HL-60 (cell line): ENCODE measurements at regions not wholly inside any gene's neighbourhood (a gene's known extent, or its start where the extent isn't known, plus 50 kb on each side); places are given as distances from the start of the nearest gene placed in this dataset.

ENCODE experiments used
- GABPA ChIP-seq: IDR thresholded peaks from 2 replicates; pipeline ENCODE4 v1.6.1; 2012; ENCODE audit warnings: low read depth
- POLR2AphosphoS5 ChIP-seq: IDR thresholded peaks from 2 replicates; pipeline ENCODE4 v1.6.1; 2012; ENCODE audit warnings: low read depth
- TF ChIP-seq, protein P1 (sequence below): IDR thresholded peaks from one replicate; pipeline ENCODE4 v1.5.1; 2011; ENCODE audit warnings: low read length, control low read depth, inconsistent platforms; ENCODE audit not compliant: insufficient read depth

DNA sequence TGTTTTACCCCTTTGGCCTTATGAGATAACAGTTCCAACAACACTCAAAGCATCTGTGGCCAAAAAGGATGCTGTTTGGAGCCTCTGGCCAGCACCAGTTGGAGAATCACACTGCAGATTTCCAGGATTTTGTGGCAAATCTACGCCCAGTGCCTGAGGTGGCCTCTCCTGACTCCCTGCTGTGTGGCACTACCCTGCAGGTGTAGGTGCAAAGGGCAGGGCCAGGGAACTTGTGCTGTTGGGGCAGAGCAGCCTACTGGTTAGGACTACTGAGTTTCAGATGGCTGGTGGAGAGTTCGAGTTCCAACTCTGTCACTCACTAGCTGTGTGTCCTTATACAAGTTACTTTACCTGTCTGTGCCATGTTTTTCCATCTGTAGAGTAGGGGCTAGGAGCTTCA is 170.5 kb downstream of the PTPRU start:
- TF ChIP-seq POLR2AphosphoS5 (no peak), GABPA (no peak)
- TF ChIP-seq, protein P1, sequence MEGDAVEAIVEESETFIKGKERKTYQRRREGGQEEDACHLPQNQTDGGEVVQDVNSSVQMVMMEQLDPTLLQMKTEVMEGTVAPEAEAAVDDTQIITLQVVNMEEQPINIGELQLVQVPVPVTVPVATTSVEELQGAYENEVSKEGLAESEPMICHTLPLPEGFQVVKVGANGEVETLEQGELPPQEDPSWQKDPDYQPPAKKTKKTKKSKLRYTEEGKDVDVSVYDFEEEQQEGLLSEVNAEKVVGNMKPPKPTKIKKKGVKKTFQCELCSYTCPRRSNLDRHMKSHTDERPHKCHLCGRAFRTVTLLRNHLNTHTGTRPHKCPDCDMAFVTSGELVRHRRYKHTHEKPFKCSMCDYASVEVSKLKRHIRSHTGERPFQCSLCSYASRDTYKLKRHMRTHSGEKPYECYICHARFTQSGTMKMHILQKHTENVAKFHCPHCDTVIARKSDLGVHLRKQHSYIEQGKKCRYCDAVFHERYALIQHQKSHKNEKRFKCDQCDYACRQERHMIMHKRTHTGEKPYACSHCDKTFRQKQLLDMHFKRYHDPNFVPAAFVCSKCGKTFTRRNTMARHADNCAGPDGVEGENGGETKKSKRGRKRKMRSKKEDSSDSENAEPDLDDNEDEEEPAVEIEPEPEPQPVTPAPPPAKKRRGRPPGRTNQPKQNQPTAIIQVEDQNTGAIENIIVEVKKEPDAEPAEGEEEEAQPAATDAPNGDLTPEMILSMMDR, result no peak
